Type B pancreatic cell (in vitro differentiated cells): ENCODE measurements at regions not wholly inside any gene's neighbourhood (a gene's known extent, or its start where the extent isn't known, plus 50 kb on each side); places are given as distances from the start of the nearest gene placed in this dataset.

ENCODE experiments used
- DNase-seq: peaks from one replicate; pipeline ENCODE4 v3.0.0; 2021; ENCODE audit warnings: mixed read lengths; ENCODE audit not compliant: unreplicated experiment; ENCODE audit errors: extremely low spot score
- H3K27ac Mint-ChIP-seq: 2 replicates; pipeline ENCODE4 v1.8.0; 2021; ENCODE audit warnings: mild to moderate bottlenecking, mixed read lengths
- H3K27me3 Mint-ChIP-seq: 2 replicates; pipeline ENCODE4 v1.8.0; 2021; ENCODE audit warnings: mixed read lengths
- H3K36me3 Mint-ChIP-seq: 2 replicates; pipeline ENCODE4 v1.8.0; 2021; ENCODE audit warnings: mixed read lengths
- H3K4me1 Mint-ChIP-seq: one replicate; pipeline ENCODE4 v1.8.0; 2021; ENCODE audit warnings: mixed read lengths; ENCODE audit not compliant: unreplicated experiment
- H3K4me3 Mint-ChIP-seq: 2 replicates; pipeline ENCODE4 v1.8.0; 2021; ENCODE audit warnings: mild to moderate bottlenecking, mixed read lengths
- H3K9me3 Mint-ChIP-seq: 2 replicates; pipeline ENCODE4 v1.8.0; 2021; ENCODE audit warnings: mixed read lengths
- CTCF ChIP-seq: fragments of 200-600 bp; sonication (generic); conservative IDR thresholded peaks from 2 replicates; pipeline ENCODE4 v1.5.0; 2021; ENCODE audit warnings: antibody characterized with exemption, mild to moderate bottlenecking

GRCh38 chr5:58069846-58070245 lies 390.0 kb downstream of the PLK2 start:
- DNase-seq = no peak
- no peak overlapping the region for H3K4me3 Mint-ChIP-seq
- no peak for TF ChIP-seq CTCF

DNA sequence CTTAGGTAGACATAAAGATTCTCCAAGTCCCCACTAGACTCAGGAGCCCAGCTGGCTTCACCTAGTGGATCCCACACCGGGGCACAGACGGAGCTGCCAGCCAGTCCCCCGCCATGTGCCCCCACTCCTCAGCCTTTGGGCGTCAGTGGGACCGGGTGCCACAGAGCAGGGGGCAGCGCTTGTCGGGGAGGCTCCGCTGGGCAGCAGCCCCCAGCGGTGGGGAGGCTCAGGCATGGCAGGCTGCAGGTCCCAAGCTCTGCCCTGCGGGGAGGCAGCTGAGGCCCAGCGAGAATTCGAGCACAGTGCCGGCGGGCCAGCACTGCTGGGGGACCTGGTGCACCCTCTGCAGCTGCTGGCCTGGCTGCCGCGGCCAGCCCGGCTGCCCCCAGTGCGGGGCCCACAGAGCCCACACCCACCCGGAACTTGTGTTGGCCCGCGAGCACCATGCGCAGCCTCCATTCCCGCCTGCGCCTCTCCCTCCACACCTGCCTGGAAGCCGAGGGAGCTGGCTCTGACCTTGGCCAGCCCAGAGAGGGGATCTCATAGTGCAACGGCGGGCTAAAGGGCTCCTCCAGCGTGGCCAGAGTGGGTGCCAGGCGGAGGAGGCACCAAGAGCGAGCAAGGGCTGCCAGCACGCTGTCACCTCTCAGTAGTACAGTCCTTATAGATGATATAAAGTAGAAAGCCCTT lies 390.7 kb downstream of the PLK2 start:
- Mint-ChIP-seq H3K27me3 (no peaks in the 10 kb centered on the region), H3K4me3 (no peak overlapping the region), H3K27ac (no peak overlapping the region), H3K36me3 (no peaks in the 10 kb centered on the region), H3K4me1 (peaks cover 43% of the 10 kb centered on the region), H3K9me3 (peaks cover 7% of the 10 kb centered on the region)
- no peak for TF ChIP-seq CTCF
- DNase-seq = no peak

More at GRCh38 chr5:58069846-58070245, 390.0 kb downstream of the PLK2 start:
- no peak overlapping the region for H3K27ac Mint-ChIP-seq
- peaks cover 45% of the 10 kb centered on the region for H3K4me1 Mint-ChIP-seq
- H3K27me3 Mint-ChIP-seq = no peaks in the 10 kb centered on the region
- H3K36me3 Mint-ChIP-seq = no peaks in the 10 kb centered on the region
- peaks cover 7% of the 10 kb centered on the region for H3K9me3 Mint-ChIP-seq

DNA sequence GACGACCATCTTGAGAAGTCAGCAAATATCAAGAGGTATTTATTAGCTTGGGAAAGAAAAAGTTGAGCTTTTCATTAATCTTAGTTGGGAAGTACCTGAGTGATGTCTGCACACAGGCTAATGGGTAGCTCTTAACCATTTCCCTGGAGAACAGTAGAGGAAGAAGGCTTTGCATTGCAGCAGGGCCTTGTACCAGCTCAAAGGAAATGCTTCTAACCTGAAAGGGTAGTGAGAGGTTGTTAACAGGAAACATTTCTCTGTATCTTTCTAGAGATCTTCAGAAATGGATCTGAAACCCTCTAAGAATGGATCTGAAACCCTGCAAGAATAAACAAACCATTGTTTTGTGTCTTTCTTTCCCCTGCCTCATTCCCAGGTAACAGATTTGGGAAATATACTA lies 393.3 kb downstream of the PLK2 start:
- Mint-ChIP-seq H3K27ac (no peak overlapping the region), H3K9me3 (peaks cover 7% of the 10 kb centered on the region), H3K36me3 (no peaks in the 10 kb centered on the region), H3K27me3 (no peaks in the 10 kb centered on the region), H3K4me3 (no peak overlapping the region), H3K4me1 (peaks cover 27% of the 10 kb centered on the region)
- no peak for DNase-seq
- TF ChIP-seq CTCF = no peak

DNA sequence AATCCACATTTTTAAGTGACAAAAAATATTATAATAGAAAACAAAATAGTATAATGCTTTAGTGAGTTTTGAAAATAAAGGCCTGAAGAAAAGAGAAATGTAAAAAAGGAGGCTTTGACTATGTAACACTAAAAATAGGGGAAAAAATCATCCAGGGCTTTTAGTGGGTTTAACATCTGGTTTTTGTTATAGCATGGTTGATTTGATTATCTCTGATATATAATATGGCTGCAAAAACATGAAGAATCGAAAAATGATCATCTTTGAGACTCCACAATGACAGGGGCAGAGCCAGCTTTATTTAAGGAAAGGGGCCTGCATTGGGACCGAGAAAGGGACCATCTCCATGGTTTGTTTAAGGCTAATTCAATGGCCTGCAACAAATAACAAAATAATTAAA lies 393.8 kb downstream of the PLK2 start:
- TF ChIP-seq CTCF = no peak
- Mint-ChIP-seq H3K4me3 (no peak overlapping the region), H3K4me1 (peaks cover 27% of the 10 kb centered on the region), H3K36me3 (no peaks in the 10 kb centered on the region), H3K9me3 (peaks cover 7% of the 10 kb centered on the region), H3K27ac (no peak overlapping the region), H3K27me3 (no peaks in the 10 kb centered on the region)
- no peak for DNase-seq

- DNase-seq = no peak
- Mint-ChIP-seq H3K27ac (no peak overlapping the region), H3K9me3 (peaks cover 7% of the 10 kb centered on the region), H3K36me3 (no peaks in the 10 kb centered on the region), H3K4me3 (no peak overlapping the region), H3K4me1 (peaks cover 36% of the 10 kb centered on the region), H3K27me3 (no peaks in the 10 kb centered on the region)
- no peak for TF ChIP-seq CTCF
Observed at GRCh38 chr5:58064801-58065200, 395.1 kb downstream of the PLK2 start.
